ENCODE measurements at regions not wholly inside any gene's neighbourhood (a gene's known extent, or its start where the extent isn't known, plus 50 kb on each side); places are given as distances from the start of the nearest gene placed in this dataset.

- ChIA-PET CTCF (ENCODE audit: unreplicated experiment) (no interaction called here), POLR2A (no interaction called here)
- Histone ChIP-seq H4K20me1 (ENCODE audit: insufficient read depth, low read length) (no peaks in the 10 kb centered on the region), H3K4me1 (ENCODE audit: insufficient read depth, low read length, poor library complexity, severe bottlenecking) (no peaks in the 10 kb centered on the region), H3K36me3 (ENCODE audit: insufficient read depth, low read length) (no peaks in the 10 kb centered on the region), H3K9me3 (ENCODE audit: low read length) (0 out of 2 replicates have a peak, but pooled peaks cover 2% of the 10 kb centered on the region), H3K9me2 (ENCODE audit: insufficient read depth, low read length) (no peaks in the 10 kb centered on the region), H3K27ac (ENCODE audit: low read depth, low read length, poor library complexity, severe bottlenecking) (no peak overlapping the region), H3K4me3 (ENCODE audit: low read depth, low read length, poor library complexity, severe bottlenecking) (no peak overlapping the region), H3K4me2 (ENCODE audit: low read length) (no peak overlapping the region), H2AFZ (ENCODE audit: low read length) (no peak overlapping the region), H3K79me2 (ENCODE audit: insufficient read depth, low read depth, low read length) (no peaks in the 10 kb centered on the region)
- BruUV-seq (replicated peaks), result no TSS peak
- intact Hi-C loops (cut with micrococcal nuclease; ENCODE audit: unreplicated experiment), result no loop called here
- TF ChIP-seq EZH2phosphoT487 (IDR thresholded peaks at IDR 0.05; ENCODE audit: borderline replicate concordance, low read depth, low read length), result no peak
- no peak for TF ChIP-seq CTCF (conservative IDR thresholded peaks at IDR 0.05; ENCODE audit: low read length)
- DNase-seq (ENCODE audit: low spot score), result no peak
Measured at GRCh38 chr19:31520633-31521032, 171.4 kb upstream of the TSHZ3 start.

GRCh38 chr19:31525610-31526147 is 176.4 kb upstream of the TSHZ3 start:
- Histone ChIP-seq H3K4me3 (ENCODE audit: low read depth, low read length, poor library complexity, severe bottlenecking) (no peak overlapping the region), H3K36me3 (ENCODE audit: insufficient read depth, low read length) (no peaks in the 10 kb centered on the region), H2AFZ (ENCODE audit: low read length) (no peak overlapping the region), H4K20me1 (ENCODE audit: insufficient read depth, low read length) (no peaks in the 10 kb centered on the region), H3K4me1 (ENCODE audit: insufficient read depth, low read length, poor library complexity, severe bottlenecking) (no peaks in the 10 kb centered on the region), H3K4me2 (ENCODE audit: low read length) (no peak overlapping the region), H3K9me2 (ENCODE audit: insufficient read depth, low read length) (no peaks in the 10 kb centered on the region), H3K79me2 (ENCODE audit: insufficient read depth, low read depth, low read length) (no peaks in the 10 kb centered on the region), H3K27ac (ENCODE audit: low read depth, low read length, poor library complexity, severe bottlenecking) (no peak overlapping the region), H3K9me3 (ENCODE audit: low read length) (peaks cover 8% of the 10 kb centered on the region; the same call in 1 of the 2 replicates)
- CTCF ChIA-PET (ENCODE audit: unreplicated experiment), result no interaction called here
- no TSS peak for BruUV-seq (replicated peaks)
- POLR2A ChIA-PET, result no interaction called here
- DNase-seq (ENCODE audit: low spot score), result no peak
- TF ChIP-seq CTCF (conservative IDR thresholded peaks at IDR 0.05; ENCODE audit: low read length), result no peak
- TF ChIP-seq EZH2phosphoT487 (IDR thresholded peaks at IDR 0.05; ENCODE audit: borderline replicate concordance, low read depth, low read length), result no peak
- intact Hi-C loops (cut with micrococcal nuclease; ENCODE audit: unreplicated experiment), result no loop called here

GRCh38 chr19:31527443-31527842 is 178.2 kb upstream of the TSHZ3 start:
- Histone ChIP-seq H3K9me2 (ENCODE audit: insufficient read depth, low read length) (no peaks in the 10 kb centered on the region), H2AFZ (ENCODE audit: low read length) (no peak overlapping the region), H3K4me1 (ENCODE audit: insufficient read depth, low read length, poor library complexity, severe bottlenecking) (no peaks in the 10 kb centered on the region), H4K20me1 (ENCODE audit: insufficient read depth, low read length) (no peaks in the 10 kb centered on the region), H3K4me3 (ENCODE audit: low read depth, low read length, poor library complexity, severe bottlenecking) (no peak overlapping the region), H3K27ac (ENCODE audit: low read depth, low read length, poor library complexity, severe bottlenecking) (no peak overlapping the region), H3K9me3 (ENCODE audit: low read length) (peaks cover 8% of the 10 kb centered on the region; the same call in 1 of the 2 replicates), H3K4me2 (ENCODE audit: low read length) (no peak overlapping the region), H3K36me3 (ENCODE audit: insufficient read depth, low read length) (no peaks in the 10 kb centered on the region), H3K79me2 (ENCODE audit: insufficient read depth, low read depth, low read length) (no peaks in the 10 kb centered on the region)
- intact Hi-C loops (cut with micrococcal nuclease; ENCODE audit: unreplicated experiment), result no loop called here
- DNase-seq (ENCODE audit: low spot score), result no peak
- CTCF ChIA-PET (ENCODE audit: unreplicated experiment), result no interaction called here
- no TSS peak for BruUV-seq (replicated peaks)
- TF ChIP-seq EZH2phosphoT487 (IDR thresholded peaks at IDR 0.05; ENCODE audit: borderline replicate concordance, low read depth, low read length) (no peak), CTCF (conservative IDR thresholded peaks at IDR 0.05; ENCODE audit: low read length) (no peak)
- POLR2A ChIA-PET, result interaction anchor here (0.6 kb wide), 1 partner anchor 316 kb away, joined by 3 read pairs; no protein-coding TSS in a partner anchor
